DMS114 treated with DMSO at 0.1 percent for 48 hours (cell line): ENCODE measurements at regions not wholly inside any gene's neighbourhood (a gene's known extent, or its start where the extent isn't known, plus 50 kb on each side); places are given as distances from the start of the nearest gene placed in this dataset.
"Not testable (repeated sequence)": the region's sequence is repeated elsewhere in the genome, so short reads cannot be mapped to it uniquely, and the experiment has no call there.

Experiments used
- DNase-seq: peaks from one replicate; lab custom pipeline; 2025; ENCODE audit not compliant: unreplicated experiment; lab: John Stamatoyannopoulos, UW

GRCh38 chr3:158882445-158882844, 80.6 kb downstream of the MFSD1 start:
- DNase-seq, result no peak

- DNase-seq, result no peak
These were observed 94.9 kb downstream of the MFSD1 start for GRCh38 chr3:158896729-158897128.

- no peak for DNase-seq
These were observed 104.9 kb downstream of the MFSD1 start for GRCh38 chr3:158906749-158907148.

GRCh38 chr3:158908187-158908734, 106.4 kb downstream of the MFSD1 start:
- DNase-seq, result no peak

- no peak for DNase-seq
These were observed 108.0 kb downstream of the MFSD1 start for GRCh38 chr3:158909870-158910269.

GRCh38 chr3:158911586-158911985, 109.7 kb downstream of the MFSD1 start:
- DNase-seq, result no peak

- DNase-seq, result no peak
These were observed 110.3 kb downstream of the MFSD1 start for GRCh38 chr3:158912188-158912587.

GRCh38 chr3:158912621-158913020, 110.8 kb downstream of the MFSD1 start:
- no peak for DNase-seq

- no peak for DNase-seq
These were observed 114.3 kb downstream of the MFSD1 start for GRCh38 chr3:158916111-158916510.

- peak; percentile 32 for DNase-seq
These were observed 116.2 kb downstream of the MFSD1 start for GRCh38 chr3:158918008-158918407.

GRCh38 chr3:158918451-158918850, 116.6 kb downstream of the MFSD1 start:
- no peak for DNase-seq

GRCh38 chr3:158920371-158920770, 118.5 kb downstream of the MFSD1 start:
- no peak for DNase-seq

- DNase-seq, result no peak
These were observed 123.2 kb downstream of the MFSD1 start for GRCh38 chr3:158925021-158925420.

GRCh38 chr3:158925828-158926494, 124.1 kb downstream of the MFSD1 start:
- no peak for DNase-seq

- DNase-seq, result no peak
These were observed 134.0 kb downstream of the MFSD1 start for GRCh38 chr3:158935846-158936245.

GRCh38 chr3:158936530-158937113, 134.8 kb downstream of the MFSD1 start:
- no peak for DNase-seq

GRCh38 chr3:158950178-158950901, 148.5 kb downstream of the MFSD1 start:
- no peak for DNase-seq

- no peak for DNase-seq
These were observed 151.3 kb downstream of the MFSD1 start for GRCh38 chr3:158953131-158953530.

- no peak for DNase-seq
These were observed 152.6 kb downstream of the MFSD1 start for GRCh38 chr3:158954420-158954819.

GRCh38 chr3:158957777-158958176, 155.9 kb downstream of the MFSD1 start:
- DNase-seq, result not testable (repeated sequence)

- no peak for DNase-seq
These were observed 157.0 kb downstream of the MFSD1 start for GRCh38 chr3:158958873-158959272.

GRCh38 chr3:158961471-158961870, 159.6 kb downstream of the MFSD1 start:
- DNase-seq, result no peak
